Natural killer cell treated with Interleukin-12 subunit alpha and Interleukin-12 subunit beta and Interleukin-15 and Interleukin-18, amount 100 ng/mL, for 72 hours (primary cell): ENCODE measurements at regions not wholly inside any gene's neighbourhood (a gene's known extent, or its start where the extent isn't known, plus 50 kb on each side); places are given as distances from the start of the nearest gene placed in this dataset.
A peak's percentile ranks its signal among the peaks of the same experiment; 100 is the strongest.

Source experiments
- ATAC-seq, 2 donors: fragments of 150-1000 bp; cut with Tn5 transposase in 1 of 2; sonication (Bioruptor Pico), chemical (Tn5 transposase) in 1 of 2; 2 replicates each; pipeline ENCODE4 v1.10.0; 2021
- DNase-seq: peaks from one replicate; pipeline ENCODE4 v3.0.0; 2022; ENCODE audit warnings: low spot score
- H3K27ac Mint-ChIP-seq, 2 donors: 1 replicate in 1 of 2; 2 replicates in 1 of 2; pipeline ENCODE4 v1.8.0; 2022; ENCODE audit warnings: mixed read lengths in 2 of 2, mild to moderate bottlenecking in 1 of 2, moderate library complexity in 1 of 2
- H3K27me3 Mint-ChIP-seq, 2 donors: 1 replicate in 1 of 2; 2 replicates in 1 of 2; pipeline ENCODE4 v1.8.0; 2022; ENCODE audit warnings: mixed read lengths in 2 of 2
- H3K36me3 Mint-ChIP-seq: one replicate; pipeline ENCODE4 v1.8.0; 2022; ENCODE audit warnings: mixed read lengths
- H3K4me1 Mint-ChIP-seq, 2 donors: 1 replicate in 1 of 2; 2 replicates in 1 of 2; pipeline ENCODE4 v1.8.0; 2022; ENCODE audit warnings: low read depth in 2 of 2, mixed read lengths in 2 of 2, mild to moderate bottlenecking in 1 of 2
- H3K4me3 Mint-ChIP-seq: one replicate; pipeline ENCODE4 v1.8.0; 2022; ENCODE audit warnings: mixed read lengths
- H3K9me3 Mint-ChIP-seq: 2 replicates; pipeline ENCODE4 v1.8.0; 2022; ENCODE audit warnings: mixed read lengths

DNA sequence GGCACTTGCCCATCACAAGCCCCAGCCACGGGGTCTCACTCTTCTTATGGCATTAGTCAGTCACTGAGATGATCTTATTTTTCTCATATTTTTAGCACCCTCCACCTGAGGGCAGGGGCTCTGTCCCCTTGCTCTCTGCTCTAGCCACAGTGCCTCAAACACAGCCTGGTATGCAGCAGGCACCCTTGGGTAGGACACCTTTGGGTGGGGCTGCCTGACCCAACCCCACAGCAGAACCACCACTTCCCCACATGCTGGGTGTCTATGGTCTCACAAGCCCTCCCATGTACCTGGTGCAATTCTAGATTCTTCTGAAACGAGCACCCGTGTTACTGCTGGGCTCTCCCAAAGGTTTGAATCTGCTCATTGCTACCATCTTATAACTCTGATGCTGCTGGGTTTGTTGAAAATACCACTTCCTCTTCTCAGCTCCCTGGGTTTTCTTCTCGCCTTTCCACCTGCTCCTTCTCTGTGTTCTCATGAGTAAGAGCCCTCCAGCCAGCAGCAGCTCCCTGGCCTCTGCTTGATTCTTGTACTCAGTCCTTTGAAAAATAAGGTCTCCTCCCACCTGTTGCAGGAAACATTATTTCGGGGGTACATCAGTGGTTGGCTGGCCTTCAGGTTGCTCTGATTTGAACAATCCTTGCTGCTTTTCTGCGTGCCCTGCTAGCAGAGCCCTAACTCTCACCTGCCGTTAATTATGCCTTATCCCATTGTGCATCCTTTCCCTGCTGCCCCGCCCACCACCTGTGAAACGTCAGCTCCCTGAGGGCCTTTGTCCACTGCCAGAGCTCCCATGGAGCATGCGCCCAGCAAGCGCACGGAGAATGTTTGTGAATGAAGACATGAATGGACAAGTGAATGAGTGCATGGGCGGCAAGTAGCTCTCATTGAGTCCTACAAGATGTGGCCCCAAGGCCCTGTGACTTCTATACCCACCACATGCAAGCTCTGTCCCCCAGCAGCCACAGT, 1181.6 kb downstream of the TBC1D22A start:
- ATAC-seq (peak in 1 of 2 donors; percentile 56), DNase-seq (no peak)
- Mint-ChIP-seq H3K9me3 (no peaks in the 10 kb centered on the region), H3K4me3 (peak overlapping the region; percentile 21), H3K27ac (no peak overlapping the region), H3K27me3 (peaks cover 0 to 5% of the 10 kb centered on the region in 2 donors), H3K4me1 (peaks cover 19 to 21% of the 10 kb centered on the region in 2 donors), H3K36me3 (no peaks in the 10 kb centered on the region)

DNA sequence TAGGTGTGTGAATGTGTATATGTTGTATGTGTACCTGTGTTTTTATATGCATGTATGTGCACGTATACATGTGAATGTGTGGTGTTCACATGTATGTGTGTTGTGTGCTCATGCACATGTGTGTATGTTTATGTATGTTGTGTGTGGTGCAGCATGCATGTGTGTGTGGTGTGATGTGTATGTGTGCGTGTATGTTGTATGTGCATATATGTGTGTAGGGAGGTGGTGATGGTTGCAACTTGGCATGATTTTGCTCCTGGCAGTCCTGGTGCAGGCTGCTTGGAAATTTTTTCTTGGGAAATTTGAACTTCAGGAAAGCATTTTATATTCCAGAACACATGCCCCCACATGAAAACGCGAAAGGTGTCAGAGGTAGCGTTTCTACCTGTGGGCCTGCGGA, 1177.8 kb downstream of the TBC1D22A start:
- peaks cover 8% of the 10 kb centered on the region for H3K36me3 Mint-ChIP-seq
- ATAC-seq (no peak), DNase-seq (no peak)
- H3K27me3 Mint-ChIP-seq, result peaks cover 0 to 12% of the 10 kb centered on the region in 2 donors
- H3K4me3 Mint-ChIP-seq, result no peak overlapping the region
- H3K27ac Mint-ChIP-seq, result no peak overlapping the region
- peaks cover 4% of the 10 kb centered on the region for H3K9me3 Mint-ChIP-seq
- peaks cover 19 to 21% of the 10 kb centered on the region in 2 donors for H3K4me1 Mint-ChIP-seq

- Mint-ChIP-seq H3K4me3 (no peak overlapping the region), H3K27me3 (peaks cover 25 to 28% of the 10 kb centered on the region in 2 donors), H3K27ac (no peak overlapping the region), H3K9me3 (peaks cover 4% of the 10 kb centered on the region), H3K36me3 (peaks cover 10% of the 10 kb centered on the region), H3K4me1 (no peaks in the 10 kb centered on the region)
- DNase-seq (no peak), ATAC-seq (no peak)
Observed at GRCh38 chr22:47933891-47934290, 1171.4 kb downstream of the TBC1D22A start.

DNA sequence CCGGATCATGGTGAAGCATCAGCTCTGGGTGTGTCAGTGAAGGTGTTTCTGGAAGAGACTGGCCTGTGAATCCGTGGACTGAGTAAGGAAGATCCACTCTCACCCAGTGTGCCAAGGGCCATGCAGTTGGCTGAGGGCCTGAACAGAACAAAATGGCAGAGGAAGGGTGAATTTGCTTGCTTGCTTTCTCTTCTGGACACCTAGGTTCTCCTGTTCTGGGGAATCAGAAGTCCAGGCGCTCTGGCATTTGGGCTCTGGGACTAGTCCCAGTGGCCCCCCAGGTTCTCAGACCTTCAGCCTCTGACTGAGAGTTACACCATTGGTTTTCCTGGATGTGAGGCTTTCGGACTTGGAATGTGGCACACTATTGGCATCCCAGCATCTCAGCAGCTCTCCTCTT, 1170.8 kb downstream of the TBC1D22A start:
- Mint-ChIP-seq H3K27ac (no peak overlapping the region), H3K9me3 (peaks cover 4% of the 10 kb centered on the region), H3K36me3 (peaks cover 10% of the 10 kb centered on the region), H3K27me3 (peaks cover 26 to 32% of the 10 kb centered on the region in 2 donors), H3K4me3 (no peak overlapping the region), H3K4me1 (no peaks in the 10 kb centered on the region)
- ATAC-seq (no peak), DNase-seq (no peak)

DNA sequence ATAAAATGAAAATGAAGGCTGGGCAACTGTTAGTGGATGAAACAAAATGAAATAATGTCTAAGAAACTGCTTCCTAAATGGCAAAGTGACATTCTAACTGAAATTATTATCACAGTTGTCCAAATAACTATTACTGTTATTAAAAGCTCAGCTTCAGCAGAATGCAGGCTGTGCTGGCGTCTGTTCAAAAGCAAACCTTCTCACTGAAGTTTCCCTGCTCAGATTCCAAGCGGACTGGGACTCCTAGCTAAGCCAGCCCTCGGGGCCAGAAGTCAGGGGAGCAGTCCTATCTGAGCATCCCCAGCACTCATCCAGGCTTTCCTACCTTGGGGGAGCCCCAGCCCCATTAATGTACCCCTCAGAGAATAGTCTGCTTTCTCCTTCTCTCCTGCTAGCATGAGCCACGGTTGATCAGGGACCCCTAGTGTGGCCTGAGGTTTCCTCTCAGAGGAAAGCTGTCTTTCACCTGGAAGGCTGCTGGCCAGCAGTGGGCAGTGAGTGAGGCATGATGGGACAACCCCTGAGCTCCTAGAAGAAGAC, 1167.3 kb downstream of the TBC1D22A start:
- Mint-ChIP-seq H3K36me3 (no peaks in the 10 kb centered on the region), H3K27me3 (peaks cover 28 to 40% of the 10 kb centered on the region in 2 donors), H3K27ac (no peak overlapping the region), H3K9me3 (no peaks in the 10 kb centered on the region), H3K4me1 (no peaks in the 10 kb centered on the region), H3K4me3 (no peak overlapping the region)
- no peak for DNase-seq
- ATAC-seq, result no peak

DNA sequence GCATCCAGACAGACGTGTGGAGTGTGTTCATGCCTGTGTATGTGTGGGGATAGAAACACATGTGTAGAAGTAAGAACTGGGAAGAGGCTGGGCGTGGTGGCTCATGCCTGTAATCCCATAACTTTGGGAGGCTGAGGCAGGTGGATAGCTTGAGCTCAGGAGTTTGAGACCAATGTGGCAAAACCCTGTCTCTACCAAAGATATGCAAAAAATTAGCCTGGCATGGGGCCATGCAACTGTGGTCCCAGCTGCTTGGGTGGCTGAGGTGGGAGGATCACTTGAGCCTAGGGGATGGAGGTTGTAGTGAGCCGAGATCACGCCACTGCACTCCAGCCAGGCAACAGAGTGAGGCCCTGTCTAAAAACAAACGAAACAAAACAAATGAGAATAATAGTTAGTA, 1166.6 kb downstream of the TBC1D22A start:
- DNase-seq (no peak), ATAC-seq (no peak)
- Mint-ChIP-seq H3K36me3 (no peaks in the 10 kb centered on the region), H3K9me3 (no peaks in the 10 kb centered on the region), H3K27ac (no peak overlapping the region), H3K27me3 (peaks cover 28 to 40% of the 10 kb centered on the region in 2 donors), H3K4me3 (no peak overlapping the region), H3K4me1 (no peaks in the 10 kb centered on the region)

- Mint-ChIP-seq H3K27me3 (peaks cover 31 to 40% of the 10 kb centered on the region in 2 donors), H3K4me3 (no peak overlapping the region), H3K27ac (no peak overlapping the region), H3K9me3 (no peaks in the 10 kb centered on the region), H3K4me1 (no peaks in the 10 kb centered on the region), H3K36me3 (no peaks in the 10 kb centered on the region)
- ATAC-seq (no peak), DNase-seq (no peak)
Observed at GRCh38 chr22:47928631-47929030, 1166.2 kb downstream of the TBC1D22A start.

GRCh38 chr22:47927648-47928210, 1165.3 kb downstream of the TBC1D22A start:
- no peak for DNase-seq
- Mint-ChIP-seq H3K27ac (no peak overlapping the region), H3K4me1 (no peaks in the 10 kb centered on the region), H3K9me3 (no peaks in the 10 kb centered on the region), H3K36me3 (no peaks in the 10 kb centered on the region), H3K27me3 (peaks cover 31 to 40% of the 10 kb centered on the region in 2 donors), H3K4me3 (no peak overlapping the region)
- ATAC-seq, result no peak

DNA sequence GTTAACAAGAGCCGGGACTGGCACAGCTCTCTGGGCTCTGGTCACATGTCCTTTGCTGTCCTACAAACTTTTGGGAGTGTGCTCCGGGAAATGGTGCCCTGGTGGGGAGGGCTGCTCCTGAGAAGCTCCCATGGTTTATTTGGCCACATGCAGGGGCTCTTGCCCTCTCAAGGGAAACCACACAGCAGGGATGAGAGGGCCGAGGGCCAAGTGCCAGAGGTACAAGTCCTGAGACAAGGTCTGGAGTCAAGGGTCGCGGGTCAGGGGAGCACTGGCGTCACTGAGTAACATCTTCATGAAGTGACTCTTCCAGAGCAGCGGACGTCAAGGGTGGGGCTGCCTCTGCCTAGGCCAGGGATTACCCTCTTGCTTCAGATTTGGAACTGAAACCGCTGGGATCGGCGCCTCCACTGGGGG, 1160.6 kb downstream of the TBC1D22A start:
- Mint-ChIP-seq H3K4me3 (no peak overlapping the region), H3K27me3 (peaks cover 16 to 22% of the 10 kb centered on the region in 2 donors), H3K4me1 (peaks cover 0 to 20% of the 10 kb centered on the region in 2 donors), H3K36me3 (no peaks in the 10 kb centered on the region), H3K27ac (no peak overlapping the region), H3K9me3 (no peaks in the 10 kb centered on the region)
- DNase-seq, result no peak
- no peak for ATAC-seq

GRCh38 chr22:47921906-47922305, 1159.5 kb downstream of the TBC1D22A start:
- DNase-seq, result no peak
- Mint-ChIP-seq H3K9me3 (no peaks in the 10 kb centered on the region), H3K36me3 (no peaks in the 10 kb centered on the region), H3K4me3 (no peak overlapping the region), H3K4me1 (peaks cover 0 to 20% of the 10 kb centered on the region in 2 donors), H3K27ac (no peak overlapping the region), H3K27me3 (peaks cover 13 to 22% of the 10 kb centered on the region in 2 donors)
- no peak for ATAC-seq

DNA sequence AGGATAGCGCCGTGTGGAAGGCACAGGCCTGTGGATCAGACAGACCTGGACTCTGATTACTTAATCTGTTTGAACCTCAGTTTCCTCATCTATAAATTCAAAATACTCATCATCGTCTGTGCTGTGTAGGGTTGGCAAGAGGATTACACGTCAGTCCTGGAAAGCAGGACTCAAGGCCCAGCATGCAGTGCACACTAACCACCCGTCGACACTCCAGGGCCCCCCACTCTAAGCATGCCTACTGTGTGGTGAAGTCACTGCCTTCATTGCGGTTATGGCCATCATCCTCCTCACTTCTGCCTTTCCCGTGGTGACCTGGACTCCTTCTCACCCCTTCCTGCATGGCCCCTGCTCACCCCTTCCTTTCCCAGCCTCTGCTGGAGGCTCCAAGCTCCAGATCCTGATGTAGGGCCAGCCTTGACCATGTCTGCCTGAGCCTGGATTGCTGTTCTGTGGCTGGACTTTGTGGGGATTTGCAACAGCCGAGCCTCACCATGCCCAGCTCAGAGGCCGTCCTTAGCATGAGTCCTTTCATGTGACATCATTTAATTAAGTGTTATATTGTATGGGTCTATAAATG, 1158.0 kb downstream of the TBC1D22A start:
- no peak for DNase-seq
- no peak overlapping the region for H3K4me3 Mint-ChIP-seq

GRCh38 chr22:47919893-47920292, 1157.4 kb downstream of the TBC1D22A start:
- no peaks in the 10 kb centered on the region for H3K9me3 Mint-ChIP-seq
- ATAC-seq (no peak), DNase-seq (no peak)
- no peak overlapping the region for H3K27ac Mint-ChIP-seq
- no peak overlapping the region for H3K4me3 Mint-ChIP-seq
- H3K27me3 Mint-ChIP-seq, result peaks cover 10 to 22% of the 10 kb centered on the region in 2 donors
- H3K36me3 Mint-ChIP-seq, result no peaks in the 10 kb centered on the region
- H3K4me1 Mint-ChIP-seq, result peaks cover 0 to 20% of the 10 kb centered on the region in 2 donors

More for the DNA sequence above, 1158.0 kb downstream of the TBC1D22A start:
- no peak for ATAC-seq
- H3K36me3 Mint-ChIP-seq, result no peaks in the 10 kb centered on the region
- H3K27me3 Mint-ChIP-seq, result peaks cover 10 to 18% of the 10 kb centered on the region in 2 donors
- H3K4me1 Mint-ChIP-seq, result peaks cover 0 to 20% of the 10 kb centered on the region in 2 donors
- no peak overlapping the region for H3K27ac Mint-ChIP-seq
- H3K9me3 Mint-ChIP-seq, result no peaks in the 10 kb centered on the region

GRCh38 chr22:47919001-47919441, 1156.6 kb downstream of the TBC1D22A start:
- Mint-ChIP-seq H3K4me3 (no peak overlapping the region), H3K36me3 (no peaks in the 10 kb centered on the region), H3K27ac (no peak overlapping the region), H3K27me3 (peaks cover 12 to 31% of the 10 kb centered on the region in 2 donors), H3K9me3 (no peaks in the 10 kb centered on the region), H3K4me1 (peaks cover 0 to 20% of the 10 kb centered on the region in 2 donors)
- no peak for ATAC-seq
- no peak for DNase-seq
